Mesothelial cell of epicardium (in vitro differentiated cells): ENCODE measurements at regions not wholly inside any gene's neighbourhood (a gene's known extent, or its start where the extent isn't known, plus 50 kb on each side); places are given as distances from the start of the nearest gene placed in this dataset.

Experiments
- DNase-seq, 2 experiments: peaks; one replicate each; pipeline ENCODE4 v3.0.0; 2021; ENCODE audit warnings: low spot score in 2 of 2; ENCODE audit not compliant: unreplicated experiment in 2 of 2
- H3K27ac Mint-ChIP-seq: 2 replicates; pipeline ENCODE4 v1.8.0; 2021; ENCODE audit warnings: mixed read lengths
- H3K27me3 Mint-ChIP-seq: 2 replicates; pipeline ENCODE4 v1.8.0; 2021; ENCODE audit warnings: low read depth, mixed read lengths
- H3K36me3 Mint-ChIP-seq: 2 replicates; pipeline ENCODE4 v1.8.0; 2021; ENCODE audit warnings: mixed read lengths
- H3K4me1 Mint-ChIP-seq: 2 replicates; pipeline ENCODE4 v1.8.0; 2021; ENCODE audit warnings: mixed read lengths
- H3K4me3 Mint-ChIP-seq: 2 replicates; pipeline ENCODE4 v1.8.0; 2021; ENCODE audit warnings: mild to moderate bottlenecking, moderate library complexity, mixed read lengths
- H3K9me3 Mint-ChIP-seq: 2 replicates; pipeline ENCODE4 v1.8.0; 2021; ENCODE audit warnings: mixed read lengths
- TF ChIP-seq, protein P1 (sequence below): fragments of 200-600 bp; sonication (generic); IDR thresholded peaks from one replicate; pipeline ENCODE4 v1.5.0; 2021; ENCODE audit warnings: antibody characterized with exemption; ENCODE audit not compliant: unreplicated experiment

GRCh38 chr7:81094952-81095351 is 176.1 kb upstream of the SEMA3C start:
- no peak for DNase-seq
- Mint-ChIP-seq H3K36me3 (peaks cover 5% of the 10 kb centered on the region), H3K27ac (peak overlapping the region; percentile 28), H3K9me3 (peaks cover 6% of the 10 kb centered on the region), H3K4me1 (peaks cover 33% of the 10 kb centered on the region), H3K27me3 (no peaks in the 10 kb centered on the region), H3K4me3 (no peak overlapping the region)
- TF ChIP-seq, protein P1, sequence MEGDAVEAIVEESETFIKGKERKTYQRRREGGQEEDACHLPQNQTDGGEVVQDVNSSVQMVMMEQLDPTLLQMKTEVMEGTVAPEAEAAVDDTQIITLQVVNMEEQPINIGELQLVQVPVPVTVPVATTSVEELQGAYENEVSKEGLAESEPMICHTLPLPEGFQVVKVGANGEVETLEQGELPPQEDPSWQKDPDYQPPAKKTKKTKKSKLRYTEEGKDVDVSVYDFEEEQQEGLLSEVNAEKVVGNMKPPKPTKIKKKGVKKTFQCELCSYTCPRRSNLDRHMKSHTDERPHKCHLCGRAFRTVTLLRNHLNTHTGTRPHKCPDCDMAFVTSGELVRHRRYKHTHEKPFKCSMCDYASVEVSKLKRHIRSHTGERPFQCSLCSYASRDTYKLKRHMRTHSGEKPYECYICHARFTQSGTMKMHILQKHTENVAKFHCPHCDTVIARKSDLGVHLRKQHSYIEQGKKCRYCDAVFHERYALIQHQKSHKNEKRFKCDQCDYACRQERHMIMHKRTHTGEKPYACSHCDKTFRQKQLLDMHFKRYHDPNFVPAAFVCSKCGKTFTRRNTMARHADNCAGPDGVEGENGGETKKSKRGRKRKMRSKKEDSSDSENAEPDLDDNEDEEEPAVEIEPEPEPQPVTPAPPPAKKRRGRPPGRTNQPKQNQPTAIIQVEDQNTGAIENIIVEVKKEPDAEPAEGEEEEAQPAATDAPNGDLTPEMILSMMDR, result no peak

DNA sequence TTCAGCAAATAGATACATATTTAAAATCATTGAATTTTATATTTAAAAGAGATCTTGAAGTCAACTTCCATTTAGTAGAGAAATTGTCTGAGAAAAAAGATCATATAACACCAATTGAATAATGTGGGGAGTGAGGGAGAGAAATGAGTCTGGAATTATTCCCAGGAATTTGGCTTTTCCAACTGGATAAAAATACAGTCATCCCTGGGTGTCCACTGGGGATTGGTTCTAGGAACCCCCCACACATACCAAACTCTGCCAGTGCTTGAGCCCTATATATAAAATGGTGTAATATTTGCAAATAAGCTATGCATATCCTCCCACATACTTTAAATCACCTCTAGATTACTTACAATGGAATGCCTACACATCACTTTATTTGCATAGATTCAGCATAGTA is 162.8 kb upstream of the SEMA3C start:
- Mint-ChIP-seq H3K36me3 (peaks cover 8% of the 10 kb centered on the region), H3K4me3 (no peak overlapping the region), H3K27ac (no peak overlapping the region), H3K27me3 (no peaks in the 10 kb centered on the region), H3K4me1 (peaks cover 19% of the 10 kb centered on the region), H3K9me3 (peaks cover 14% of the 10 kb centered on the region)
- DNase-seq, result no peak
- TF ChIP-seq, protein P1, result no peak

- no peak for DNase-seq
- H3K9me3 Mint-ChIP-seq, result peaks cover 14% of the 10 kb centered on the region
- H3K4me3 Mint-ChIP-seq, result no peak overlapping the region
- no peaks in the 10 kb centered on the region for H3K27me3 Mint-ChIP-seq
- H3K4me1 Mint-ChIP-seq, result peaks cover 19% of the 10 kb centered on the region
- no peak overlapping the region for H3K27ac Mint-ChIP-seq
- peaks cover 9% of the 10 kb centered on the region for H3K36me3 Mint-ChIP-seq
- TF ChIP-seq, protein P1, result no peak
These were observed 161.7 kb upstream of the SEMA3C start for GRCh38 chr7:81080553-81080952.

GRCh38 chr7:81079746-81080145 is 160.9 kb upstream of the SEMA3C start:
- Mint-ChIP-seq H3K27ac (no peak overlapping the region), H3K27me3 (no peaks in the 10 kb centered on the region), H3K36me3 (peaks cover 9% of the 10 kb centered on the region), H3K4me3 (no peak overlapping the region), H3K9me3 (peaks cover 10% of the 10 kb centered on the region), H3K4me1 (peaks cover 16% of the 10 kb centered on the region)
- DNase-seq, result no peak
- TF ChIP-seq, protein P1, result no peak

- H3K27ac Mint-ChIP-seq, result no peak overlapping the region
These were observed 156.3 kb upstream of the SEMA3C start for GRCh38 chr7:81075150-81075549.

DNA sequence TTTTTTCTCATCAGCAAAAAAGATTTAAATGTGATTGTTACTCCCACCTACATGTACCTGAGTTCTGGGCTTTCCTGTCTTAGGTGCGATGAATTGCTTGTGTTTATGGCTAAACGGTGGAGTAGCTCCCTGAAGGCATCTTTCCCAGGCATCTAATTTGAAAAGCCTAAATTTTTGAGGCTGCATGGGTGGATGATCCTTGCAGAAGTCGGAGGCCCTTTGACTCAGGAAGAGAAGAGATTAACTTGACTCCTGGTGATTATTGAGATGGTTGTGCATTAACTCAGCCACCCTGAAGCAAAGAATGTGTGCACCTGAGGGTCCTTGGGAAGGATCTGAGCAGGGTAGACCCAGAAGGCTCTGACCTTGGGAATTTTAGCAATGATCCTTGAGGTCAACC is 155.6 kb upstream of the SEMA3C start:
- DNase-seq, result no peak
- TF ChIP-seq, protein P1, result no peak
- no peaks in the 10 kb centered on the region for H3K27me3 Mint-ChIP-seq
- H3K27ac Mint-ChIP-seq, result peak overlapping the region; percentile 92
- H3K4me1 Mint-ChIP-seq, result peaks cover 14% of the 10 kb centered on the region
- peaks cover 9% of the 10 kb centered on the region for H3K36me3 Mint-ChIP-seq
- H3K4me3 Mint-ChIP-seq, result no peak overlapping the region
- H3K9me3 Mint-ChIP-seq, result peaks cover 10% of the 10 kb centered on the region

More at GRCh38 chr7:81075150-81075549, 156.3 kb upstream of the SEMA3C start:
- no peak for DNase-seq
- Mint-ChIP-seq H3K27me3 (no peaks in the 10 kb centered on the region), H3K36me3 (peaks cover 9% of the 10 kb centered on the region), H3K4me3 (no peak overlapping the region), H3K9me3 (peaks cover 10% of the 10 kb centered on the region), H3K4me1 (peaks cover 19% of the 10 kb centered on the region)
- TF ChIP-seq, protein P1, result no peak
